Activated naive CD8-positive, alpha-beta T cell treated with anti-CD3 and anti-CD28 coated beads, Interleukin-2, amount 10 ng/mL, durations not matched to agents 7 days and 5 days (primary cell): ENCODE measurements at regions not wholly inside any gene's neighbourhood (a gene's known extent, or its start where the extent isn't known, plus 50 kb on each side); places are given as distances from the start of the nearest gene placed in this dataset.

Source experiments
- ATAC-seq: fragments of 150-1000 bp; cut with Tn5 transposase; one replicate; pipeline ENCODE4 v1.10.0; 2021; ENCODE audit warnings: low read depth, moderate library complexity
- POLR2A ChIA-PET: fragments of 350-600 bp; sonication (Branson Sonifier 250); formaldehyde crosslinking; loops from one replicate; lab custom pipeline; 2021; ENCODE audit warnings: antibody characterized with exemption; lab: Charles Lee
- DNase-seq: peaks from one replicate; pipeline ENCODE4 v3.0.0; 2021
- H3K27ac Mint-ChIP-seq: one replicate; pipeline ENCODE4 v1.8.0; 2022; ENCODE audit warnings: mild to moderate bottlenecking, mixed read lengths
- H3K27me3 Mint-ChIP-seq: one replicate; pipeline ENCODE4 v1.8.0; 2022; ENCODE audit warnings: mild to moderate bottlenecking, moderate library complexity, mixed read lengths
- H3K36me3 Mint-ChIP-seq: one replicate; pipeline ENCODE4 v1.8.0; 2021; ENCODE audit warnings: mild to moderate bottlenecking, mixed read lengths
- H3K4me1 Mint-ChIP-seq: one replicate; pipeline ENCODE4 v1.8.0; 2021; ENCODE audit warnings: mixed read lengths
- H3K4me3 Mint-ChIP-seq: one replicate; pipeline ENCODE4 v1.8.0; 2022; ENCODE audit warnings: mild to moderate bottlenecking, moderate library complexity, mixed read lengths
- H3K9me3 Mint-ChIP-seq: one replicate; pipeline ENCODE4 v1.8.0; 2021; ENCODE audit warnings: mixed read lengths

- H3K27me3 Mint-ChIP-seq = no peaks in the 10 kb centered on the region
- H3K4me3 Mint-ChIP-seq = no peak overlapping the region
Observed at GRCh38 chr10:85510682-85511081, 855.9 kb downstream of the GRID1 start.

GRCh38 chr10:85513436-85513835 is 853.2 kb downstream of the GRID1 start:
- H3K4me3 Mint-ChIP-seq = no peak overlapping the region
- no peak overlapping the region for H3K27ac Mint-ChIP-seq
- no peaks in the 10 kb centered on the region for H3K4me1 Mint-ChIP-seq
- ATAC-seq (no peak), DNase-seq (no peak)
- no peaks in the 10 kb centered on the region for H3K36me3 Mint-ChIP-seq
- no peaks in the 10 kb centered on the region for H3K27me3 Mint-ChIP-seq
- POLR2A ChIA-PET = no interaction called here
- no peaks in the 10 kb centered on the region for H3K9me3 Mint-ChIP-seq

More at GRCh38 chr10:85510682-85511081, 855.9 kb downstream of the GRID1 start:
- no peaks in the 10 kb centered on the region for H3K9me3 Mint-ChIP-seq
- H3K4me1 Mint-ChIP-seq = no peaks in the 10 kb centered on the region
- ATAC-seq (no peak), DNase-seq (no peak)
- no peak overlapping the region for H3K27ac Mint-ChIP-seq
- POLR2A ChIA-PET = no interaction called here
- H3K36me3 Mint-ChIP-seq = no peaks in the 10 kb centered on the region

- no peak overlapping the region for H3K4me3 Mint-ChIP-seq
- no peaks in the 10 kb centered on the region for H3K4me1 Mint-ChIP-seq
- H3K27me3 Mint-ChIP-seq = no peaks in the 10 kb centered on the region
- no peaks in the 10 kb centered on the region for H3K36me3 Mint-ChIP-seq
- no peak for ATAC-seq
- no peak overlapping the region for H3K27ac Mint-ChIP-seq
- no peaks in the 10 kb centered on the region for H3K9me3 Mint-ChIP-seq
- DNase-seq = no peak
- POLR2A ChIA-PET = no interaction called here
Observed at GRCh38 chr10:85515316-85515715, 851.3 kb downstream of the GRID1 start.

- peaks cover 4% of the 10 kb centered on the region for H3K9me3 Mint-ChIP-seq
- H3K4me1 Mint-ChIP-seq = no peaks in the 10 kb centered on the region
- H3K27me3 Mint-ChIP-seq = peaks cover 2% of the 10 kb centered on the region
- DNase-seq (no peak), ATAC-seq (no peak)
- H3K27ac Mint-ChIP-seq = no peak overlapping the region
- POLR2A ChIA-PET = no interaction called here
- no peaks in the 10 kb centered on the region for H3K36me3 Mint-ChIP-seq
- H3K4me3 Mint-ChIP-seq = no peak overlapping the region
Observed at GRCh38 chr10:85524001-85524666, 842.5 kb downstream of the GRID1 start.

GRCh38 chr10:85527616-85528317 is 838.8 kb downstream of the GRID1 start:
- H3K4me1 Mint-ChIP-seq = no peaks in the 10 kb centered on the region
- H3K27ac Mint-ChIP-seq = no peak overlapping the region
- peaks cover 4% of the 10 kb centered on the region for H3K9me3 Mint-ChIP-seq
- no peak for ATAC-seq
- H3K36me3 Mint-ChIP-seq = no peaks in the 10 kb centered on the region
- no peak for DNase-seq
- no peak overlapping the region for H3K4me3 Mint-ChIP-seq
- peaks cover 5% of the 10 kb centered on the region for H3K27me3 Mint-ChIP-seq
- POLR2A ChIA-PET = no interaction called here

- no peak for DNase-seq
- no peak overlapping the region for H3K27ac Mint-ChIP-seq
- no peaks in the 10 kb centered on the region for H3K4me1 Mint-ChIP-seq
- ATAC-seq = no peak
- peaks cover 4% of the 10 kb centered on the region for H3K9me3 Mint-ChIP-seq
- H3K36me3 Mint-ChIP-seq = no peaks in the 10 kb centered on the region
- no peak overlapping the region for H3K4me3 Mint-ChIP-seq
- POLR2A ChIA-PET = no interaction called here
- H3K27me3 Mint-ChIP-seq = peaks cover 5% of the 10 kb centered on the region
Observed at GRCh38 chr10:85528318-85528652, 838.3 kb downstream of the GRID1 start.

GRCh38 chr10:85531706-85532105 is 834.9 kb downstream of the GRID1 start:
- Mint-ChIP-seq H3K4me3 (no peak overlapping the region), H3K9me3 (peaks cover 4% of the 10 kb centered on the region), H3K27me3 (peaks cover 5% of the 10 kb centered on the region), H3K27ac (no peak overlapping the region), H3K4me1 (no peaks in the 10 kb centered on the region), H3K36me3 (no peaks in the 10 kb centered on the region)
- DNase-seq = no peak
- POLR2A ChIA-PET = no interaction called here
- ATAC-seq = no peak

- Mint-ChIP-seq H3K9me3 (peaks cover 4% of the 10 kb centered on the region), H3K36me3 (no peaks in the 10 kb centered on the region), H3K27ac (no peak overlapping the region), H3K4me1 (no peaks in the 10 kb centered on the region), H3K4me3 (no peak overlapping the region), H3K27me3 (peaks cover 5% of the 10 kb centered on the region)
- ATAC-seq = no peak
- DNase-seq = no peak
- POLR2A ChIA-PET = no interaction called here
Observed at GRCh38 chr10:85532773-85533172, 833.8 kb downstream of the GRID1 start.

- Mint-ChIP-seq H3K36me3 (no peaks in the 10 kb centered on the region), H3K9me3 (no peaks in the 10 kb centered on the region), H3K4me3 (no peak overlapping the region), H3K27me3 (peaks cover 5% of the 10 kb centered on the region), H3K4me1 (no peaks in the 10 kb centered on the region), H3K27ac (no peak overlapping the region)
- ATAC-seq = no peak
- POLR2A ChIA-PET = no interaction called here
- no peak for DNase-seq
Observed at GRCh38 chr10:85535926-85536325, 830.7 kb downstream of the GRID1 start.

- no peaks in the 10 kb centered on the region for H3K9me3 Mint-ChIP-seq
- POLR2A ChIA-PET = no interaction called here
- DNase-seq (no peak), ATAC-seq (no peak)
- no peak overlapping the region for H3K27ac Mint-ChIP-seq
- no peak overlapping the region for H3K4me3 Mint-ChIP-seq
- H3K36me3 Mint-ChIP-seq = no peaks in the 10 kb centered on the region
- H3K27me3 Mint-ChIP-seq = peaks cover 2% of the 10 kb centered on the region
- H3K4me1 Mint-ChIP-seq = no peaks in the 10 kb centered on the region
Observed at GRCh38 chr10:85537561-85537960, 829.0 kb downstream of the GRID1 start.

GRCh38 chr10:85538601-85539000 is 828.0 kb downstream of the GRID1 start:
- no peak overlapping the region for H3K4me3 Mint-ChIP-seq

GRCh38 chr10:85542152-85542551 is 824.4 kb downstream of the GRID1 start:
- ATAC-seq (no peak), DNase-seq (no peak)
- Mint-ChIP-seq H3K36me3 (no peaks in the 10 kb centered on the region), H3K4me3 (no peak overlapping the region), H3K4me1 (no peaks in the 10 kb centered on the region), H3K9me3 (no peaks in the 10 kb centered on the region), H3K27me3 (no peaks in the 10 kb centered on the region), H3K27ac (no peak overlapping the region)
- POLR2A ChIA-PET = no interaction called here

More at GRCh38 chr10:85538601-85539000, 828.0 kb downstream of the GRID1 start:
- no peak for ATAC-seq
- POLR2A ChIA-PET = no interaction called here
- H3K9me3 Mint-ChIP-seq = no peaks in the 10 kb centered on the region
- H3K27ac Mint-ChIP-seq = no peak overlapping the region
- no peaks in the 10 kb centered on the region for H3K36me3 Mint-ChIP-seq
- H3K4me1 Mint-ChIP-seq = no peaks in the 10 kb centered on the region
- no peak for DNase-seq
- peaks cover 2% of the 10 kb centered on the region for H3K27me3 Mint-ChIP-seq

- Mint-ChIP-seq H3K4me1 (no peaks in the 10 kb centered on the region), H3K4me3 (no peak overlapping the region), H3K9me3 (no peaks in the 10 kb centered on the region), H3K27ac (no peak overlapping the region), H3K27me3 (peaks cover 3% of the 10 kb centered on the region), H3K36me3 (no peaks in the 10 kb centered on the region)
- POLR2A ChIA-PET = no interaction called here
- ATAC-seq (no peak), DNase-seq (no peak)
Observed at GRCh38 chr10:85542936-85543730, 823.5 kb downstream of the GRID1 start.

GRCh38 chr10:85544956-85545355 is 821.6 kb downstream of the GRID1 start:
- DNase-seq (no peak), ATAC-seq (no peak)
- Mint-ChIP-seq H3K36me3 (no peaks in the 10 kb centered on the region), H3K4me1 (no peaks in the 10 kb centered on the region), H3K27ac (no peak overlapping the region), H3K27me3 (peaks cover 7% of the 10 kb centered on the region), H3K9me3 (no peaks in the 10 kb centered on the region), H3K4me3 (no peak overlapping the region)
- POLR2A ChIA-PET = no interaction called here
